Large intestine (tissue), 3 donors: ENCODE measurements at regions not wholly inside any gene's neighbourhood (a gene's known extent, or its start where the extent isn't known, plus 50 kb on each side); places are given as distances from the start of the nearest gene placed in this dataset.

Experiments
- DNase-seq, 2 donors: peaks; one replicate each; pipeline versions ENCODE4 v3.0.0 to v3.0.0-alpha.2; 2013
- H3K27ac ChIP-seq: one replicate; pipeline ENCODE4 v1.5.1; 2013; ENCODE audit warnings: low read length
- H3K27me3 ChIP-seq: 2 replicates; pipeline ENCODE4 v1.6.1; 2013; ENCODE audit warnings: low read length; ENCODE audit not compliant: control insufficient read depth, insufficient read depth
- H3K36me3 ChIP-seq: 2 replicates; pipeline ENCODE4 v1.6.1; 2013; ENCODE audit warnings: low read length; ENCODE audit not compliant: control insufficient read depth, insufficient read depth
- H3K4me1 ChIP-seq: one replicate; pipeline ENCODE4 v1.6.1; 2013; ENCODE audit warnings: low read length; ENCODE audit not compliant: control insufficient read depth, insufficient read depth
- H3K4me3 ChIP-seq: one replicate; pipeline ENCODE4 v1.5.1; 2013; ENCODE audit warnings: low read length
- H3K9me3 ChIP-seq: one replicate; pipeline ENCODE4 v1.6.1; 2013; ENCODE audit warnings: mild to moderate bottlenecking, low read depth, low read length, moderate library complexity; ENCODE audit not compliant: control insufficient read depth
- WGBS: methylation state at CpG from one replicate; pipeline ENCODE4 v1.1.5; 2013; ENCODE audit warnings: low lambda C conversion rate; ENCODE audit not compliant: insufficient coverage; 5-methylcytosine and 5-hydroxymethylcytosine counted together

DNA sequence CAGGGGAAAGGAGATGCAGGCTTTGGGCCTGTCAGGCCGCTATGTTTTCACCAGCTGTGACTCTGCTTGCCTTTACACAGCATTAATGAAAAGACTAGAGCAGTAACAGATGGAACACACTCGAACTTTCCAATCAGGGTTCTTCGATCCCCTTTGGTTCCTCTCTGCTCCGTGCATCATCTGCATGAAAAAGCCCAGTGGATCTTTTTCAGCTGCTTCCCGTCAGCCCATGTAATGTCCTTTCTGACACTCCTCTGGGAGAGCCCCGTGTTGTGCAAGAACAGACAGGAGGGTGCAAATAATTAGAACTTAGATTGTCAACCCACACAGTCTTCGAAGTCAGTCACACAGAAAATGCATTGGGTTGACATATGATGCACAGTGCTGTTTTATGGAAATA is 448.9 kb upstream of the ZNF462 start:
- no peaks in the 10 kb centered on the region for H3K27me3 ChIP-seq
- no peak overlapping the region for H3K27ac ChIP-seq
- H3K36me3 ChIP-seq: no peaks in the 10 kb centered on the region
- no CpG with 5 or more reads among the region's 7 CpGs for WGBS
- no peaks in the 10 kb centered on the region for H3K9me3 ChIP-seq
- H3K4me1 ChIP-seq: no peaks in the 10 kb centered on the region
- H3K4me3 ChIP-seq: no peak overlapping the region
- no peak for DNase-seq

DNA sequence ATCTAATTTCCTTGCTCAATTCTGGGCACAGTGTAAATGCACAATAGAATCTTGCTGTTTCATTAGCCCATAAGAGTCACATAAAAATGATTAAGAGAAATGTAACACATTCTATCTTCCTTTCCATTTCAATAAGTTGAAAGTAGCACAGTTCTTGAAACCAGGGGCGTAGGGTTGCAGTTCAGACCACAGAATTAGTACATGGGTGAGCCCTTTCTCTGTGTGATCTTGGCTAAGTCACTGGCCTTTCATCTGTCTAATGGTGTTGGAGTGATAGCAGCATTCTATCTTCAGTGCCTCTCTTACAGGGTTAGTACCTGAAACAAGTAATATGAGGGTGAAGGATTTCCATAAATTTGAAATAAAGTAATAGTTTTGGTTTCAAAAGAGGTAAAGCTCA is 445.3 kb upstream of the ZNF462 start:
- no peak for DNase-seq
- H3K27ac ChIP-seq: no peak overlapping the region
- WGBS: no CpG with 5 or more reads among the region's 1 CpG

DNA sequence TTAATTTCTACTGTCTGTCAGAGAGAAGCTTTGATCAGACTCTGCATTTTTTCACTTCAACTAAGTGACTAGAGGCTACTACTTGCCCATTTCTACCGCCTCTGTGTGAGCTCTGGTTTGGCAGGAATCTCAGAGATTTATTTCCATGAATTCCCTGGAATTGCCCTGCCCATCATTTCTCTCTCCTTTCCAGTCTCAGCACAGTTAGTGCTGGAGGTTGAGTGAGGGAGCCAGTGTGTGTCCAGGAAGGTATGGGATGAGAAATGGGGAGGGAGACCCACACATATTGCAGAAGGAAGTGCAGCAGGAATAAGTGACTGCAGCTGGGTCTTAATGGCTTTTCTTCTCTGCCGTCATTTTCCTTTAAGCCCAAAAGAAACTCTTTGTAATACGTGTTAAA is 443.1 kb upstream of the ZNF462 start:
- 79% methylated on average over 2 of the region's 3 CpGs for WGBS
- Histone ChIP-seq H3K27ac (no peak overlapping the region), H3K27me3 (no peaks in the 10 kb centered on the region), H3K36me3 (no peaks in the 10 kb centered on the region), H3K4me1 (no peaks in the 10 kb centered on the region), H3K4me3 (no peak overlapping the region), H3K9me3 (no peaks in the 10 kb centered on the region)
- no peak for DNase-seq

More for the DNA sequence above, 445.3 kb upstream of the ZNF462 start:
- no peaks in the 10 kb centered on the region for H3K4me1 ChIP-seq
- H3K9me3 ChIP-seq: no peaks in the 10 kb centered on the region
- no peaks in the 10 kb centered on the region for H3K27me3 ChIP-seq
- no peak overlapping the region for H3K4me3 ChIP-seq
- no peaks in the 10 kb centered on the region for H3K36me3 ChIP-seq

DNA sequence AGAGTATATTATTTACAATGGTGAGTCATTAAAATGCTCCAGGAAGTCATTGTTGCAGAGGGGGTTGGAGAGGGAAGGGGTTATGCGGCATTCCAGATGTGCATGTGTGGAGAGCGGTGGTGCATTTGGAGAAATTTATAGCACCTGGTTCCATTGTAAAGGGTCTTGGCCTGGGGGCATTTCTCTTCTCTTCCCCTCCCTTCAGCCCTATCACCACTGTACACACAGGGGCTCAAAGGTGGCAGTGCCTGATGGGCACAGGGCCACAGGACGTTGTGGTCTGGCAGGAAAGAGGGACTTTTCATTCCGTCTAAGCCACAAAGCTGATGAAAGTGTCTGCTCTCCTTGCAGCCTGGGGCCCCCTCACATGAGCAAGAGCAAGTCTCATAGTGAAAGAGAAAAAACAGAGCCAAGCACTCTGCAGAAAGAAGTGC is 442.4 kb upstream of the ZNF462 start:
- H3K27me3 ChIP-seq: no peaks in the 10 kb centered on the region
- no peak for DNase-seq
- no CpG with 5 or more reads among the region's 4 CpGs for WGBS
- no peaks in the 10 kb centered on the region for H3K9me3 ChIP-seq
- H3K27ac ChIP-seq: no peak overlapping the region
- H3K4me1 ChIP-seq: no peaks in the 10 kb centered on the region
- H3K4me3 ChIP-seq: no peak overlapping the region
- H3K36me3 ChIP-seq: no peaks in the 10 kb centered on the region

DNA sequence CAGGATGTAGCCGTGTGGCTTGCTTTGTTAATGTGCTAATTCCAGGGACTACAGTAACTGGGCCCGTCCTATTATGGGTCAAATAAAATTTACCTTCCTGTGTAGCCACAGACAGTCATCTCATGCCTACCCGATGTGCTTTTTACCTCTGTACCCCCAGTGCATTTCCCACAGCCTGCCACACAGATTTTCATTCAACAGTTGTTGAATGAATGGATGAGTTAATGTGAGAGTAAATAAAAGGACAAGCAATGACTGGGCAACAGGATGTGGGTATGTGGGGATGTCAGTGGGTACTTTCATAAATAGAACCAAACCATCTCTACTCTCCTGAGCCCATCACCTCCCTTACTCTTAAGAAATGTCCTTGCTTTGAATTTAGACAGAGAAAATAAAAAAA is 441.2 kb upstream of the ZNF462 start:
- no peak overlapping the region for H3K27ac ChIP-seq
- WGBS: 83% methylated on average over 1 of the region's 3 CpGs
- no peaks in the 10 kb centered on the region for H3K9me3 ChIP-seq

DNA sequence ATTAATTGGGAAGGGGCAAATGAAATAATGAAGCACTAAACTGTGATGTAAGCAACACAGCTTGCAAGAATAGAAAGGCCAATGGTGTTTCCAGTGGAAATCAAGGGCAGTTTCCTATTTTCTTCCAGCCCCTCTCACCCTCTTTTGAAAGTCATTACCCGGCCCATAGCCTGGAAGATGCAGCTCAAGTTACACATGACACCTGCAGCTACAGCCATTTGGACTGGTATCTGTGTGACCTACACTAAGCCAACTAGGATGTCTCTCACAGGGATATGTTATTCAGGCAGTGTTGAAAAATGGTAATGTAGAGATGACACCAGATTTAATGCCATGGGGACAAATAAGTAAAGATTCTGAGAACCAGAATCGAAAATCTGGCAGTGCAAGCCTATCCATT is 439.4 kb upstream of the ZNF462 start:
- no peaks in the 10 kb centered on the region for H3K9me3 ChIP-seq
- no peaks in the 10 kb centered on the region for H3K4me1 ChIP-seq
- no peak overlapping the region for H3K4me3 ChIP-seq
- H3K36me3 ChIP-seq: no peaks in the 10 kb centered on the region
- 83% methylated on average over 1 of the region's 2 CpGs for WGBS
- DNase-seq: no peak
- H3K27ac ChIP-seq: no peak overlapping the region
- H3K27me3 ChIP-seq: no peaks in the 10 kb centered on the region

More for the DNA sequence above, 441.2 kb upstream of the ZNF462 start:
- Histone ChIP-seq H3K4me3 (no peak overlapping the region), H3K4me1 (no peaks in the 10 kb centered on the region), H3K27me3 (no peaks in the 10 kb centered on the region), H3K36me3 (no peaks in the 10 kb centered on the region)
- no peak for DNase-seq

DNA sequence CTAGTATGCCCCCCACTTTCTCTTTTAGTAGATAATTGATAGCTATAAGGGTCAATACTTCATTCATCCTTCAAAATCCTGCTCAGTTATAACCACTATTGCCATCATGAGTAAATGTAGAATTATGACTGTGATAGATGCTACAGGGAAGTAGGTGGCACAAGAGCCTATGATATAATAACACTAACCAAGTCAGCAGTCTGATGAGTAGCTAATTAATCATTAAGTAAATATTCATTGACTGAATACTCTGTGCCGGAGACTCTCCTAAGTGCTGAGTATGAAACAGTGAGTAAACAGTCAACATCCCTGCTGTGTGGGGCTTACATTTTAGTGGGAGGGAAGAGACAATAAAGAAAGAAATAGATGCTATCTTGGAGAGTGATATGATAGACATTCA is 430.3 kb upstream of the ZNF462 start:
- H3K36me3 ChIP-seq: no peaks in the 10 kb centered on the region
- H3K4me1 ChIP-seq: no peaks in the 10 kb centered on the region
- no peak for DNase-seq
- H3K27me3 ChIP-seq: no peaks in the 10 kb centered on the region
- H3K27ac ChIP-seq: no peak overlapping the region
- no peaks in the 10 kb centered on the region for H3K9me3 ChIP-seq
- WGBS: no CpG with 5 or more reads among the region's 1 CpG
- no peak overlapping the region for H3K4me3 ChIP-seq

DNA sequence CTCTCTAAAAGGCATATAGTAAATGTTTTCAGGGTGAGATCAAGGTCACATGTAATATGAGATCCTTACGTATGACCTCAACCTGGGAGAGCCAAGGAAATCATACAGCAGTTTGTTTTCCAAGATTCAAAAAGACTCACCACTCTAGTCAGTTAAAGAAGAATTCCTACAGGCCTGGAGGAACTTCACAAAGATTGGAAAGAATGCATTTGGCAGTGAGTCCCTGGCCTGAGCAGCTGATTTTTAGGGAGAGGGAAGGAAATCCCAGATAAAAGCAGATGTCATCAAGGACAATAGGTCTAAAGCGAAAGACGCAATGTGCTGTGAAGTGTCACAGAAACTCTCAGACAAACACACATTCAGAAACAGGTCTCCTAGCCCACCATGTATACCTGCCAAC is 424.0 kb upstream of the ZNF462 start:
- H3K27me3 ChIP-seq: no peaks in the 10 kb centered on the region
- no peak overlapping the region for H3K4me3 ChIP-seq
- no peaks in the 10 kb centered on the region for H3K9me3 ChIP-seq
- no peaks in the 10 kb centered on the region for H3K4me1 ChIP-seq
- no CpG with 5 or more reads among the region's 3 CpGs for WGBS
- no peak for DNase-seq
- no peak overlapping the region for H3K27ac ChIP-seq
- H3K36me3 ChIP-seq: no peaks in the 10 kb centered on the region

DNA sequence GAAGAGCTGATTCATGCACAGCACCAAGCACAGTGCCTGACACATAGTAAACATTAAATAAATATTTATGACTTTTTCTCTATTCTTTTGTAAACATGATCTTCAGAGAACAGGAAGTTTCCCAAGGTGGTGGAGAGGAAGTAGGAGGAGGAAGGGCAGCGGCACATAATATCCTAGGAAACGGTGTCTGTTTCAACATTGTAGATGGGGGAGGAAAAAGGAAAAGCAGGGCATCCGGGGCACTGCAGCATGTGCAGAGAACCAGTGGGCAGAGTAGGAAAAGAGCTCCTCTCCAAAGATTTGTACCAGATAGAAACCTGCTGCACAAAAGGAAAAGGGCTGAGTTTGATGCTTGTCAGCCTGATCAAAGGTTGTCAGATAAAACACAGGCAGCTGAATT is 421.7 kb upstream of the ZNF462 start:
- Histone ChIP-seq H3K27me3 (no peaks in the 10 kb centered on the region), H3K27ac (no peak overlapping the region), H3K36me3 (no peaks in the 10 kb centered on the region), H3K9me3 (no peaks in the 10 kb centered on the region), H3K4me1 (no peaks in the 10 kb centered on the region), H3K4me3 (no peak overlapping the region)
- WGBS: no CpG with 5 or more reads among the region's 3 CpGs
- no peak for DNase-seq

DNA sequence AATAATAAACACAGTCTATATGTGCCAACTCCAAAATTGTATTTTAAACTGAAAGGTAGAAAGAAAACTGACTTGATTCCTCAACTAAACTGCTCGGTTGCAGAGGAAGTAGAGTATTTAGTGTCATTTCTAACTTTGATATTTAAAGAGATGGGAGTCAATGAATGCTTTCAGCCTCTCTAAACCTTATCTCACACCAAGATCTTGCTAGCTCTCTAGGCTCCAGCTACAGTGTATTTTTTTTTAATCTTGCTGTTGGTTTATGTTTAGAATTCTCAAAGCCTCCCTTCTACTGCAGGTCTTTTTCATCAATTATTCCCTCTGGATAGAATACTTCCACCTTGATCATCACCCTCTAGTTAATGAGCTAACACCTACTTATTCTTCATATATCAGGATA is 419.4 kb upstream of the ZNF462 start:
- Histone ChIP-seq H3K4me1 (no peaks in the 10 kb centered on the region), H3K36me3 (no peaks in the 10 kb centered on the region), H3K9me3 (no peaks in the 10 kb centered on the region), H3K27ac (no peak overlapping the region), H3K27me3 (no peaks in the 10 kb centered on the region), H3K4me3 (no peak overlapping the region)
- 40% methylated on average over 1 of the region's 1 CpG for WGBS
- no peak for DNase-seq

DNA sequence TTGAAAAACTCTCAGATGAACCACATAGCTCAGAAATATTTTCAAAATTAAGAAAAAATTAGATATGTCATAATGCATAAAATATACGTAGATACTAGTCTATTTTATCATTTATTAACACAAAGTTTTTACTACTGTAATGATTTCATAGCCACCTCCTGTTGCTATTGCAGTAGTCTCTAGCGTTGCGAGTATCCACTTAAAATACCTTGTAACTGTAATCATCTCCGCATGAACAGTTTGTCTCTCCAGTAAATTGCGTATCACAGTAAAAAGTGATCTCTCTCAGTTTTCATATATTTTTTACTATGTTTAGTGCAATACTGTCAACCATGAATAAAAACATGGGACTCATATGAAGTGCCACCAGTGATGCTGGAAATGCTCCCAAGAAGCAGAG is 417.9 kb upstream of the ZNF462 start:
- no peaks in the 10 kb centered on the region for H3K9me3 ChIP-seq
- no peaks in the 10 kb centered on the region for H3K4me1 ChIP-seq
- no peak overlapping the region for H3K27ac ChIP-seq
- H3K36me3 ChIP-seq: no peaks in the 10 kb centered on the region
- WGBS: 90% methylated on average over 2 of the region's 5 CpGs
- H3K27me3 ChIP-seq: no peaks in the 10 kb centered on the region
- DNase-seq: no peak
- no peak overlapping the region for H3K4me3 ChIP-seq
